ENCODE measurements at regions not wholly inside any gene's neighbourhood (a gene's known extent, or its start where the extent isn't known, plus 50 kb on each side); places are given as distances from the start of the nearest gene placed in this dataset.
A peak's percentile ranks its signal among the peaks of the same experiment; 100 is the strongest.

GRCh38 chr13:47146991-47147811 lies 250.3 kb upstream of the HTR2A start:
- TF ChIP-seq SPI1 (IDR thresholded peaks at IDR 0.05; ENCODE audit: low read depth, low read length) (peak; percentile 69), TAF1 (IDR thresholded peaks at IDR 0.05; ENCODE audit: low read depth, low read length) (no peak), PAX5 (IDR thresholded peaks at IDR 0.05; ENCODE audit: insufficient read depth, low read length, severe bottlenecking) (peak; percentile 38), POLR2AphosphoS5 (IDR thresholded peaks at IDR 0.05; ENCODE audit: low read depth, low read length) (no peak), POLR2A (IDR thresholded peaks at IDR 0.05; ENCODE audit: low read depth, low read length) (no peak)
- DNase-seq (ENCODE audit: insufficient read length, low spot score) (peak; percentile 1), FAIRE-seq (peak; percentile 54)

- FAIRE-seq (no peak), DNase-seq (ENCODE audit: insufficient read length, low spot score) (no peak)
- TF ChIP-seq PAX5 (IDR thresholded peaks at IDR 0.05; ENCODE audit: insufficient read depth, low read length, severe bottlenecking) (no peak), POU2F2 (IDR thresholded peaks at IDR 0.05; ENCODE audit: low read depth, low read length) (no peak), SPI1 (IDR thresholded peaks at IDR 0.05; ENCODE audit: low read depth, low read length) (no peak), POLR2A (IDR thresholded peaks at IDR 0.05; ENCODE audit: low read depth, low read length) (no peak), TAF1 (IDR thresholded peaks at IDR 0.05; ENCODE audit: low read depth, low read length) (no peak), POLR2AphosphoS5 (IDR thresholded peaks at IDR 0.05; ENCODE audit: low read depth, low read length) (no peak)
Observed at GRCh38 chr13:47146136-47146535, 249.3 kb upstream of the HTR2A start.

GRCh38 chr13:47144782-47145181 lies 247.9 kb upstream of the HTR2A start:
- no peak for TF ChIP-seq POU2F2 (IDR thresholded peaks at IDR 0.05; ENCODE audit: low read depth, low read length)
- no peak for TF ChIP-seq TAF1 (IDR thresholded peaks at IDR 0.05; ENCODE audit: low read depth, low read length)
- no peak for TF ChIP-seq POLR2AphosphoS5 (IDR thresholded peaks at IDR 0.05; ENCODE audit: low read depth, low read length)
- TF ChIP-seq POLR2A (IDR thresholded peaks at IDR 0.05; ENCODE audit: low read depth, low read length) = no peak
- no peak for TF ChIP-seq SPI1 (IDR thresholded peaks at IDR 0.05; ENCODE audit: low read depth, low read length)
- TF ChIP-seq PAX5 (IDR thresholded peaks at IDR 0.05; ENCODE audit: insufficient read depth, low read length, severe bottlenecking) = no peak
- DNase-seq (ENCODE audit: insufficient read length, low spot score) (no peak), FAIRE-seq (no peak)

GRCh38 chr13:47142105-47142504 lies 245.3 kb upstream of the HTR2A start:
- FAIRE-seq = no peak

GRCh38 chr13:47139519-47139918 lies 242.7 kb upstream of the HTR2A start:
- FAIRE-seq = no peak

More at GRCh38 chr13:47142105-47142504, 245.3 kb upstream of the HTR2A start:
- TF ChIP-seq POLR2A (IDR thresholded peaks at IDR 0.05; ENCODE audit: low read depth, low read length) (no peak), PAX5 (IDR thresholded peaks at IDR 0.05; ENCODE audit: insufficient read depth, low read length, severe bottlenecking) (no peak), POU2F2 (IDR thresholded peaks at IDR 0.05; ENCODE audit: low read depth, low read length) (no peak), SPI1 (IDR thresholded peaks at IDR 0.05; ENCODE audit: low read depth, low read length) (no peak), POLR2AphosphoS5 (IDR thresholded peaks at IDR 0.05; ENCODE audit: low read depth, low read length) (no peak)
- no peak for DNase-seq (ENCODE audit: insufficient read length, low spot score)

GRCh38 chr13:47136504-47136941 lies 239.7 kb upstream of the HTR2A start:
- DNase-seq (ENCODE audit: insufficient read length, low spot score) = no peak
- TF ChIP-seq POLR2AphosphoS5 (IDR thresholded peaks at IDR 0.05; ENCODE audit: low read depth, low read length) (no peak), SPI1 (IDR thresholded peaks at IDR 0.05; ENCODE audit: low read depth, low read length) (no peak), PAX5 (IDR thresholded peaks at IDR 0.05; ENCODE audit: insufficient read depth, low read length, severe bottlenecking) (no peak), POU2F2 (IDR thresholded peaks at IDR 0.05; ENCODE audit: low read depth, low read length) (no peak), TAF1 (IDR thresholded peaks at IDR 0.05; ENCODE audit: low read depth, low read length) (no peak), POLR2A (IDR thresholded peaks at IDR 0.05; ENCODE audit: low read depth, low read length) (no peak)
- FAIRE-seq = no peak

More at GRCh38 chr13:47139519-47139918, 242.7 kb upstream of the HTR2A start:
- no peak for DNase-seq (ENCODE audit: insufficient read length, low spot score)
- TF ChIP-seq SPI1 (IDR thresholded peaks at IDR 0.05; ENCODE audit: low read depth, low read length) = no peak
- no peak for TF ChIP-seq POLR2A (IDR thresholded peaks at IDR 0.05; ENCODE audit: low read depth, low read length)
- no peak for TF ChIP-seq POLR2AphosphoS5 (IDR thresholded peaks at IDR 0.05; ENCODE audit: low read depth, low read length)
- TF ChIP-seq POU2F2 (IDR thresholded peaks at IDR 0.05; ENCODE audit: low read depth, low read length) = no peak
- TF ChIP-seq PAX5 (IDR thresholded peaks at IDR 0.05; ENCODE audit: insufficient read depth, low read length, severe bottlenecking) = no peak
- TF ChIP-seq TAF1 (IDR thresholded peaks at IDR 0.05; ENCODE audit: low read depth, low read length) = no peak

GRCh38 chr13:47135800-47136503 lies 239.1 kb upstream of the HTR2A start:
- FAIRE-seq = no peak
- DNase-seq (ENCODE audit: insufficient read length, low spot score) = no peak
- TF ChIP-seq PAX5 (IDR thresholded peaks at IDR 0.05; ENCODE audit: insufficient read depth, low read length, severe bottlenecking) (no peak), TAF1 (IDR thresholded peaks at IDR 0.05; ENCODE audit: low read depth, low read length) (no peak), SPI1 (IDR thresholded peaks at IDR 0.05; ENCODE audit: low read depth, low read length) (no peak), POLR2AphosphoS5 (IDR thresholded peaks at IDR 0.05; ENCODE audit: low read depth, low read length) (no peak), POLR2A (IDR thresholded peaks at IDR 0.05; ENCODE audit: low read depth, low read length) (no peak), POU2F2 (IDR thresholded peaks at IDR 0.05; ENCODE audit: low read depth, low read length) (no peak)

- DNase-seq (ENCODE audit: insufficient read length, low spot score) = no peak
- no peak for FAIRE-seq
- no peak for TF ChIP-seq SPI1 (IDR thresholded peaks at IDR 0.05; ENCODE audit: low read depth, low read length)
- TF ChIP-seq POLR2A (IDR thresholded peaks at IDR 0.05; ENCODE audit: low read depth, low read length) = no peak
- no peak for TF ChIP-seq POU2F2 (IDR thresholded peaks at IDR 0.05; ENCODE audit: low read depth, low read length)
- no peak for TF ChIP-seq POLR2AphosphoS5 (IDR thresholded peaks at IDR 0.05; ENCODE audit: low read depth, low read length)
- no peak for TF ChIP-seq TAF1 (IDR thresholded peaks at IDR 0.05; ENCODE audit: low read depth, low read length)
- TF ChIP-seq PAX5 (IDR thresholded peaks at IDR 0.05; ENCODE audit: insufficient read depth, low read length, severe bottlenecking) = no peak
Observed at GRCh38 chr13:47134939-47135489, 238.2 kb upstream of the HTR2A start.

GRCh38 chr13:47133011-47133445 lies 236.2 kb upstream of the HTR2A start:
- DNase-seq (ENCODE audit: insufficient read length, low spot score) = no peak
- no peak for FAIRE-seq
- TF ChIP-seq TAF1 (IDR thresholded peaks at IDR 0.05; ENCODE audit: low read depth, low read length) = no peak
- no peak for TF ChIP-seq PAX5 (IDR thresholded peaks at IDR 0.05; ENCODE audit: insufficient read depth, low read length, severe bottlenecking)
- TF ChIP-seq POU2F2 (IDR thresholded peaks at IDR 0.05; ENCODE audit: low read depth, low read length) = no peak
- no peak for TF ChIP-seq POLR2AphosphoS5 (IDR thresholded peaks at IDR 0.05; ENCODE audit: low read depth, low read length)
- no peak for TF ChIP-seq SPI1 (IDR thresholded peaks at IDR 0.05; ENCODE audit: low read depth, low read length)
- no peak for TF ChIP-seq POLR2A (IDR thresholded peaks at IDR 0.05; ENCODE audit: low read depth, low read length)
